Choroid plexus epithelial cell (primary cell): ENCODE measurements at regions not wholly inside any gene's neighbourhood (a gene's known extent, or its start where the extent isn't known, plus 50 kb on each side); places are given as distances from the start of the nearest gene placed in this dataset.

Experiments used
- DNase-seq: peaks from one replicate; pipeline ENCODE4 v3.0.0-alpha.2; 2010; ENCODE audit warnings: low read depth
- H3K4me3 ChIP-seq: 2 replicates; pipeline ENCODE4 v1.5.1; 2011; ENCODE audit warnings: low read depth, mild to moderate bottlenecking, control low read depth, low read length, moderate library complexity
- CTCF ChIP-seq: conservative IDR thresholded peaks from 2 replicates; pipeline ENCODE4 v1.5.1; 2011; ENCODE audit warnings: low read depth, mild to moderate bottlenecking, control low read depth, inconsistent platforms, low read length, moderate library complexity

- no peak for TF ChIP-seq CTCF
- no peak for DNase-seq
- no peak overlapping the region for H3K4me3 ChIP-seq
Observed at GRCh38 chr10:128608791-128609190, 482.6 kb upstream of the MKI67 start.

- DNase-seq: no peak
- no peak for TF ChIP-seq CTCF
Observed at GRCh38 chr10:128609460-128609859, 483.2 kb upstream of the MKI67 start.

GRCh38 chr10:128610113-128610512, 483.9 kb upstream of the MKI67 start:
- no peak overlapping the region for H3K4me3 ChIP-seq
- no peak for DNase-seq
- no peak for TF ChIP-seq CTCF

More at GRCh38 chr10:128609460-128609859, 483.2 kb upstream of the MKI67 start:
- H3K4me3 ChIP-seq: no peak overlapping the region

GRCh38 chr10:128612195-128612594, 486.0 kb upstream of the MKI67 start:
- no peak overlapping the region for H3K4me3 ChIP-seq
- DNase-seq: no peak
- TF ChIP-seq CTCF: no peak

GRCh38 chr10:128612631-128613030, 486.4 kb upstream of the MKI67 start:
- no peak for TF ChIP-seq CTCF
- DNase-seq: no peak
- H3K4me3 ChIP-seq: no peak overlapping the region

GRCh38 chr10:128614016-128614605, 487.9 kb upstream of the MKI67 start:
- TF ChIP-seq CTCF: no peak
- no peak for DNase-seq
- H3K4me3 ChIP-seq: no peak overlapping the region

- DNase-seq: no peak
- TF ChIP-seq CTCF: no peak
- H3K4me3 ChIP-seq: no peak overlapping the region
Observed at GRCh38 chr10:128614802-128615553, 488.8 kb upstream of the MKI67 start.
